ENCODE measurements at regions not wholly inside any gene's neighbourhood (a gene's known extent, or its start where the extent isn't known, plus 50 kb on each side); places are given as distances from the start of the nearest gene placed in this dataset.

GRCh38 chr5:110969502-110969901 is 102.0 kb upstream of the TSLP start:
- TF ChIP-seq YY1 (IDR thresholded peaks at IDR 0.05; ENCODE audit: low read depth), result no peak
- no peak for TF ChIP-seq USF1 (IDR thresholded peaks at IDR 0.05)
- TF ChIP-seq CREB1 (IDR thresholded peaks at IDR 0.05; ENCODE audit: low read depth), result no peak
- no peak for TF ChIP-seq TCF12 (IDR thresholded peaks at IDR 0.05; ENCODE audit: low read depth)
- TF ChIP-seq ZBTB7A (IDR thresholded peaks at IDR 0.05; ENCODE audit: low read depth), result no peak
- TF ChIP-seq REST (IDR thresholded peaks at IDR 0.05; ENCODE audit: low read depth), result no peak
- TF ChIP-seq EP300 (IDR thresholded peaks at IDR 0.05; ENCODE audit: borderline replicate concordance), result no peak

GRCh38 chr5:110973510-110973909 is 98.0 kb upstream of the TSLP start:
- TF ChIP-seq NFIC (IDR thresholded peaks at IDR 0.05) (no peak), CREB1 (IDR thresholded peaks at IDR 0.05; ENCODE audit: low read depth) (no peak), ZBTB7A (IDR thresholded peaks at IDR 0.05; ENCODE audit: low read depth) (no peak), EGR1 (IDR thresholded peaks at IDR 0.05) (no peak), REST (IDR thresholded peaks at IDR 0.05; ENCODE audit: low read depth) (no peak), TEAD4 (IDR thresholded peaks at IDR 0.05) (no peak), MAX (IDR thresholded peaks at IDR 0.05) (no peak), CEBPB (IDR thresholded peaks at IDR 0.05) (no peak), EP300 (IDR thresholded peaks at IDR 0.05; ENCODE audit: borderline replicate concordance) (no peak), YY1 (IDR thresholded peaks at IDR 0.05; ENCODE audit: low read depth) (no peak), USF1 (IDR thresholded peaks at IDR 0.05) (no peak), TAF1 (IDR thresholded peaks at IDR 0.05; ENCODE audit: low read depth) (no peak), TCF12 (IDR thresholded peaks at IDR 0.05; ENCODE audit: low read depth) (no peak), RAD21 (IDR thresholded peaks at IDR 0.05; ENCODE audit: low read depth) (no peak), FOXM1 (IDR thresholded peaks at IDR 0.05; ENCODE audit: borderline replicate concordance, low read depth) (no peak)

GRCh38 chr5:110977915-110978314 is 93.6 kb upstream of the TSLP start:
- TF ChIP-seq REST (IDR thresholded peaks at IDR 0.05; ENCODE audit: low read depth) (no peak), YY1 (IDR thresholded peaks at IDR 0.05; ENCODE audit: low read depth) (no peak), NFIC (IDR thresholded peaks at IDR 0.05) (no peak), MAX (IDR thresholded peaks at IDR 0.05) (no peak), EGR1 (IDR thresholded peaks at IDR 0.05) (no peak), FOXM1 (IDR thresholded peaks at IDR 0.05; ENCODE audit: borderline replicate concordance, low read depth) (no peak), RAD21 (IDR thresholded peaks at IDR 0.05; ENCODE audit: low read depth) (no peak), USF1 (IDR thresholded peaks at IDR 0.05) (no peak), TCF12 (IDR thresholded peaks at IDR 0.05; ENCODE audit: low read depth) (no peak)

- TF ChIP-seq EGR1 (IDR thresholded peaks at IDR 0.05), result no peak
- TF ChIP-seq TEAD4 (IDR thresholded peaks at IDR 0.05), result no peak
- no peak for TF ChIP-seq REST (IDR thresholded peaks at IDR 0.05; ENCODE audit: low read depth)
- TF ChIP-seq FOXM1 (IDR thresholded peaks at IDR 0.05; ENCODE audit: borderline replicate concordance, low read depth), result no peak
- no peak for TF ChIP-seq CEBPB (IDR thresholded peaks at IDR 0.05)
- TF ChIP-seq EP300 (IDR thresholded peaks at IDR 0.05; ENCODE audit: borderline replicate concordance), result no peak
- no peak for TF ChIP-seq MAX (IDR thresholded peaks at IDR 0.05)
- no peak for TF ChIP-seq TAF1 (IDR thresholded peaks at IDR 0.05; ENCODE audit: low read depth)
- no peak for TF ChIP-seq NFIC (IDR thresholded peaks at IDR 0.05)
- TF ChIP-seq ZBTB7A (IDR thresholded peaks at IDR 0.05; ENCODE audit: low read depth), result no peak
- TF ChIP-seq TCF12 (IDR thresholded peaks at IDR 0.05; ENCODE audit: low read depth), result no peak
- no peak for TF ChIP-seq YY1 (IDR thresholded peaks at IDR 0.05; ENCODE audit: low read depth)
Measured at GRCh38 chr5:110996742-110997141, 74.8 kb upstream of the TSLP start.

Data from Ishikawa (cell line).